ENCODE measurements at regions not wholly inside any gene's neighbourhood (a gene's known extent, or its start where the extent isn't known, plus 50 kb on each side); places are given as distances from the start of the nearest gene placed in this dataset.

DNA sequence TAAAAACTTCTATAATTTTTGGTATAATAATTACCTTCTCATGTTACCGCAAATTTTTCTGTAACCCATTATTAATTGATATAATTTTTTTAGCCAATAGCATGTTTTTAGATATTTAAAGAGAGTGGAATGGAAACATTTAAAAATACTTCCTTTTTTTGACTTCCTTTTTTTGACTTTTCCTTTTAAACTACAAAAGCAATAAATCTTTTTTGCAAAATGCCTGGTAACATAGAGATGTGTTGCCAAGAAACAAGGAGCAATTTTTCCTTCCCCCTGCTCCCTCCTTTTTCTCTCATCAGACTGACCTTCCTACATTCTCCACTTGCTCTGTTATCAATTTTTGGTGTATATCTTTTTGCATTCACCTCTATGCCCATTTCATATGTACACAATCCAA lies 666.2 kb downstream of the ADGRL2 start:
- ChIA-PET CTCF (no interaction called here), POLR2A (no interaction called here)
- no peaks in the 10 kb centered on the region for H3K27me3 ChIP-seq (ENCODE audit: control insufficient read depth in 1 of 2, insufficient read depth in 2 of 2, low read length in 2 of 2)
- intact Hi-C loops (cut with DNase I, micrococcal nuclease): no loop called here
- H3K4me1 ChIP-seq (ENCODE audit: insufficient read depth, low read length): no peaks in the 10 kb centered on the region
- Mint-ChIP-seq H3K27me3 (no peaks in the 10 kb centered on the region), H3K4me3 (no peak overlapping the region), H3K4me1 (ENCODE audit: low read depth) (no peaks in the 10 kb centered on the region), H3K36me3 (ENCODE audit: low read depth) (no peaks in the 10 kb centered on the region), H3K9me3 (no peaks in the 10 kb centered on the region), H3K27ac (no peak overlapping the region)
- ATAC-seq (ENCODE audit: poor library complexity): no peak
- TF ChIP-seq, protein P1, sequence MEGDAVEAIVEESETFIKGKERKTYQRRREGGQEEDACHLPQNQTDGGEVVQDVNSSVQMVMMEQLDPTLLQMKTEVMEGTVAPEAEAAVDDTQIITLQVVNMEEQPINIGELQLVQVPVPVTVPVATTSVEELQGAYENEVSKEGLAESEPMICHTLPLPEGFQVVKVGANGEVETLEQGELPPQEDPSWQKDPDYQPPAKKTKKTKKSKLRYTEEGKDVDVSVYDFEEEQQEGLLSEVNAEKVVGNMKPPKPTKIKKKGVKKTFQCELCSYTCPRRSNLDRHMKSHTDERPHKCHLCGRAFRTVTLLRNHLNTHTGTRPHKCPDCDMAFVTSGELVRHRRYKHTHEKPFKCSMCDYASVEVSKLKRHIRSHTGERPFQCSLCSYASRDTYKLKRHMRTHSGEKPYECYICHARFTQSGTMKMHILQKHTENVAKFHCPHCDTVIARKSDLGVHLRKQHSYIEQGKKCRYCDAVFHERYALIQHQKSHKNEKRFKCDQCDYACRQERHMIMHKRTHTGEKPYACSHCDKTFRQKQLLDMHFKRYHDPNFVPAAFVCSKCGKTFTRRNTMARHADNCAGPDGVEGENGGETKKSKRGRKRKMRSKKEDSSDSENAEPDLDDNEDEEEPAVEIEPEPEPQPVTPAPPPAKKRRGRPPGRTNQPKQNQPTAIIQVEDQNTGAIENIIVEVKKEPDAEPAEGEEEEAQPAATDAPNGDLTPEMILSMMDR (IDR thresholded peaks at IDR 0.05): no peak
- H3K36me3 ChIP-seq (ENCODE audit: insufficient read depth, low read length): no peaks in the 10 kb centered on the region
- no peak for DNase-seq
- H3K27ac ChIP-seq (ENCODE audit: low read depth in 1 of 2, low read length in 2 of 2): no peak overlapping the region
- H3K9me3 ChIP-seq (ENCODE audit: control insufficient read depth in 1 of 2, insufficient read depth in 1 of 2, low read length in 2 of 2): no peaks in the 10 kb centered on the region
- H3K4me3 ChIP-seq (ENCODE audit: low read length): no peak overlapping the region

GRCh38 chr1:82466416-82466815 lies 665.7 kb downstream of the ADGRL2 start:
- no peaks in the 10 kb centered on the region for H3K36me3 Mint-ChIP-seq (ENCODE audit: low read depth)
- H3K27me3 Mint-ChIP-seq: no peaks in the 10 kb centered on the region
- ATAC-seq (ENCODE audit: poor library complexity) (no peak), DNase-seq (no peak)
- ChIA-PET CTCF (no interaction called here), POLR2A (no interaction called here)
- Histone ChIP-seq H3K4me1 (ENCODE audit: insufficient read depth, low read length) (no peaks in the 10 kb centered on the region), H3K27ac (ENCODE audit: low read depth in 1 of 2, low read length in 2 of 2) (no peak overlapping the region), H3K27me3 (ENCODE audit: control insufficient read depth in 1 of 2, insufficient read depth in 2 of 2, low read length in 2 of 2) (no peaks in the 10 kb centered on the region), H3K4me3 (ENCODE audit: low read length) (no peak overlapping the region), H3K36me3 (ENCODE audit: insufficient read depth, low read length) (no peaks in the 10 kb centered on the region), H3K9me3 (ENCODE audit: control insufficient read depth in 1 of 2, insufficient read depth in 1 of 2, low read length in 2 of 2) (no peaks in the 10 kb centered on the region)
- intact Hi-C loops (cut with DNase I, micrococcal nuclease): no loop called here
- H3K4me3 Mint-ChIP-seq: no peak overlapping the region
- H3K9me3 Mint-ChIP-seq: no peaks in the 10 kb centered on the region
- H3K27ac Mint-ChIP-seq: no peak overlapping the region
- TF ChIP-seq, protein P1 (IDR thresholded peaks at IDR 0.05): no peak
- H3K4me1 Mint-ChIP-seq (ENCODE audit: low read depth): no peaks in the 10 kb centered on the region

- Histone ChIP-seq H3K4me1 (ENCODE audit: insufficient read depth, low read length) (no peaks in the 10 kb centered on the region), H3K36me3 (ENCODE audit: insufficient read depth, low read length) (no peaks in the 10 kb centered on the region), H3K9me3 (ENCODE audit: control insufficient read depth in 1 of 2, insufficient read depth in 1 of 2, low read length in 2 of 2) (no peaks in the 10 kb centered on the region), H3K27me3 (ENCODE audit: control insufficient read depth in 1 of 2, insufficient read depth in 2 of 2, low read length in 2 of 2) (no peaks in the 10 kb centered on the region), H3K27ac (ENCODE audit: low read depth in 1 of 2, low read length in 2 of 2) (no peak overlapping the region), H3K4me3 (ENCODE audit: low read length) (no peak overlapping the region)
- H3K27me3 Mint-ChIP-seq: no peaks in the 10 kb centered on the region
- no peak overlapping the region for H3K4me3 Mint-ChIP-seq
- ChIA-PET POLR2A (no interaction called here), CTCF (no interaction called here)
- no peaks in the 10 kb centered on the region for H3K36me3 Mint-ChIP-seq (ENCODE audit: low read depth)
- no peak overlapping the region for H3K27ac Mint-ChIP-seq
- TF ChIP-seq, protein P1 (IDR thresholded peaks at IDR 0.05): no peak
- no peak for ATAC-seq (ENCODE audit: poor library complexity)
- H3K4me1 Mint-ChIP-seq (ENCODE audit: low read depth): no peaks in the 10 kb centered on the region
- H3K9me3 Mint-ChIP-seq: no peaks in the 10 kb centered on the region
- no peak for DNase-seq
- intact Hi-C loops (cut with DNase I, micrococcal nuclease): no loop called here
These were observed 664.3 kb downstream of the ADGRL2 start for GRCh38 chr1:82465024-82465423.
